WTC11 (cell line): ENCODE measurements at regions not wholly inside any gene's neighbourhood (a gene's known extent, or its start where the extent isn't known, plus 50 kb on each side); places are given as distances from the start of the nearest gene placed in this dataset.

Experiments used
- ATAC-seq: fragments of 200-7000 bp; cut with Tn5 transposase; 2 replicates; pipeline ENCODE4 v1.10.0; 2021; ENCODE audit warnings: mild to moderate bottlenecking, moderate library complexity
- CTCF ChIA-PET: fragments of 300-600 bp; sonication (Branson Sonifier 250); formaldehyde crosslinking; loops from one replicate; lab custom pipeline; 2021; ENCODE audit warnings: antibody characterized with exemption; lab: Charles Lee
- POLR2A ChIA-PET: fragments of 350-600 bp; sonication (Branson Sonifier 250); formaldehyde crosslinking; loops from one replicate; lab custom pipeline; 2021; ENCODE audit warnings: antibody characterized with exemption; lab: Charles Lee
- DNase-seq: peaks from one replicate; pipeline ENCODE4 v3.0.0; 2021; ENCODE audit warnings: low spot score
- H3K27ac Mint-ChIP-seq: 2 replicates; pipeline ENCODE4 v1.8.0; 2021; ENCODE audit warnings: mixed read lengths
- H3K27me3 Mint-ChIP-seq: 2 replicates; pipeline ENCODE4 v1.8.0; 2021; ENCODE audit warnings: low read depth, mild to moderate bottlenecking, moderate library complexity, mixed read lengths
- H3K36me3 Mint-ChIP-seq: 2 replicates; pipeline ENCODE4 v1.8.0; 2021; ENCODE audit warnings: mixed read lengths
- H3K4me1 Mint-ChIP-seq: 2 replicates; pipeline ENCODE4 v1.8.0; 2022; ENCODE audit warnings: mixed read lengths
- H3K4me3 Mint-ChIP-seq: 2 replicates; pipeline ENCODE4 v1.8.0; 2021; ENCODE audit warnings: mild to moderate bottlenecking, moderate library complexity, mixed read lengths
- H3K9me3 Mint-ChIP-seq: 2 replicates; pipeline ENCODE4 v1.8.0; 2021; ENCODE audit warnings: mixed read lengths
- ATF6 ChIP-seq: sonication (generic); formaldehyde crosslinking; IDR thresholded peaks from 2 replicates; pipeline ENCODE4 v1.8.1; 2023; ENCODE audit warnings: mild to moderate bottlenecking, missing genetic modification reagents
- CTCF ChIP-seq: fragments of 200-600 bp; IDR thresholded peaks from 2 replicates; pipeline ENCODE4 v1.8.0; 2022; ENCODE audit warnings: antibody characterized with exemption
- E2F1 ChIP-seq: sonication (generic); formaldehyde crosslinking; IDR thresholded peaks from 2 replicates; pipeline ENCODE4 v1.8.0; 2022; ENCODE audit warnings: mild to moderate bottlenecking, missing genetic modification reagents
- ERG ChIP-seq: fragments of 250-450 bp; sonication (Bioruptor Pico); IDR thresholded peaks from 2 replicates; pipeline ENCODE4 v1.8.0; 2021; ENCODE audit warnings: mild to moderate bottlenecking
- ETV6 ChIP-seq: sonication (generic); formaldehyde crosslinking; IDR thresholded peaks from 2 replicates; pipeline ENCODE4 v1.8.1; 2022; ENCODE audit warnings: mild to moderate bottlenecking, missing genetic modification reagents
- FOXP1 ChIP-seq: sonication (generic); formaldehyde crosslinking; IDR thresholded peaks from 2 replicates; pipeline ENCODE4 v1.8.0; 2022; ENCODE audit warnings: missing genetic modification reagents, mild to moderate bottlenecking, moderate library complexity, borderline replicate concordance
- FOXP4 ChIP-seq: sonication (generic); formaldehyde crosslinking; IDR thresholded peaks from 2 replicates; pipeline ENCODE4 v1.8.0; 2022; ENCODE audit warnings: mild to moderate bottlenecking, missing genetic modification reagents
- GRHL2 ChIP-seq: fragments of 250-450 bp; sonication (Bioruptor Pico); IDR thresholded peaks from 2 replicates; pipeline ENCODE4 v1.8.0; 2022; ENCODE audit warnings: mild to moderate bottlenecking, moderate library complexity; ENCODE audit not compliant: insufficient replicate concordance, severe bottlenecking
- GTF2I ChIP-seq: fragments of 250-450 bp; sonication (Bioruptor Pico); conservative IDR thresholded peaks from 2 replicates; pipeline ENCODE4 v1.4.0; 2021; ENCODE audit warnings: mild to moderate bottlenecking
- JUN ChIP-seq: sonication (generic); formaldehyde crosslinking; IDR thresholded peaks from 2 replicates; pipeline ENCODE4 v1.8.0; 2023; ENCODE audit warnings: mild to moderate bottlenecking, missing genetic modification reagents
- NFATC4 ChIP-seq: fragments of 250-450 bp; sonication (Bioruptor Pico); IDR thresholded peaks from 2 replicates; pipeline ENCODE4 v1.9.0; 2021; ENCODE audit warnings: mild to moderate bottlenecking
- NR2C2 ChIP-seq: sonication (generic); formaldehyde crosslinking; IDR thresholded peaks from 2 replicates; pipeline ENCODE4 v1.8.0; 2022; ENCODE audit warnings: mild to moderate bottlenecking, missing genetic modification reagents
- PRDM15 ChIP-seq: sonication (generic); formaldehyde crosslinking; IDR thresholded peaks from 2 replicates; pipeline ENCODE4 v1.8.0; 2022; ENCODE audit warnings: missing genetic modification reagents
- RELA ChIP-seq: sonication (generic); formaldehyde crosslinking; IDR thresholded peaks from 2 replicates; pipeline ENCODE4 v1.8.1; 2022; ENCODE audit warnings: missing genetic modification reagents, mild to moderate bottlenecking, borderline replicate concordance
- STAT6 ChIP-seq: sonication (generic); formaldehyde crosslinking; conservative IDR thresholded peaks from 2 replicates; pipeline ENCODE4 v1.8.1; 2023; ENCODE audit warnings: mild to moderate bottlenecking, low read depth, missing genetic modification reagents, moderate library complexity
- TCF7 ChIP-seq: sonication (generic); formaldehyde crosslinking; IDR thresholded peaks from 2 replicates; pipeline ENCODE4 v1.8.0; 2022; ENCODE audit warnings: mild to moderate bottlenecking, low read depth, missing genetic modification reagents, moderate library complexity
- TP53 ChIP-seq: sonication (generic); formaldehyde crosslinking; IDR thresholded peaks from 2 replicates; pipeline ENCODE4 v1.8.1; 2023; ENCODE audit warnings: mild to moderate bottlenecking, missing genetic modification reagents
- ZBTB21 ChIP-seq: sonication (generic); formaldehyde crosslinking; IDR thresholded peaks from 2 replicates; pipeline ENCODE4 v1.8.1; 2023; ENCODE audit warnings: mild to moderate bottlenecking, missing genetic modification reagents, borderline replicate concordance
- ZNF219 ChIP-seq: sonication (generic); formaldehyde crosslinking; IDR thresholded peaks from 2 replicates; pipeline ENCODE4 v1.8.0; 2023; ENCODE audit warnings: missing genetic modification reagents, mild to moderate bottlenecking, borderline replicate concordance
- ZNF263 ChIP-seq: sonication (generic); formaldehyde crosslinking; IDR thresholded peaks from 2 replicates; pipeline ENCODE4 v1.8.1; 2022; ENCODE audit warnings: low read depth, mild to moderate bottlenecking, moderate library complexity, missing genetic modification reagents
- ZNF396 ChIP-seq: fragments of 250-450 bp; sonication (Bioruptor Pico); IDR thresholded peaks from 2 replicates; pipeline ENCODE4 v1.8.0; 2021; ENCODE audit warnings: mild to moderate bottlenecking, moderate library complexity, borderline replicate concordance
- ZNF416 ChIP-seq: fragments of 250-450 bp; sonication (Bioruptor Pico); IDR thresholded peaks from 2 replicates; pipeline ENCODE4 v1.9.0; 2021; ENCODE audit warnings: mild to moderate bottlenecking, inconsistent platforms
- ZNF671 ChIP-seq: fragments of 250-450 bp; sonication (Bioruptor Pico); IDR thresholded peaks from 2 replicates; pipeline ENCODE4 v1.8.0; 2021; ENCODE audit warnings: mild to moderate bottlenecking

GRCh38 chr2:4358837-4359236 is 655.5 kb downstream of the DCDC2C start (continued):
- TF ChIP-seq STAT6 (CRISPR knock-in tag) (no peak), E2F1 (CRISPR knock-in tag) (no peak), ATF6 (CRISPR knock-in tag) (no peak), GTF2I (CRISPR knock-in tag) (no peak), TCF7 (CRISPR knock-in tag) (no peak), ZNF219 (CRISPR knock-in tag) (no peak)

GRCh38 chr2:4368907-4369306 is 665.5 kb downstream of the DCDC2C start:
- POLR2A ChIA-PET: no interaction called here
- TF ChIP-seq ZNF263 (CRISPR knock-in tag) (no peak), RELA (no peak), GRHL2 (no peak), FOXP4 (CRISPR knock-in tag) (no peak), ZNF671 (CRISPR knock-in tag) (no peak), ZBTB21 (CRISPR knock-in tag) (no peak), ZNF396 (CRISPR knock-in tag) (no peak), FOXP1 (no peak), NFATC4 (no peak), ERG (no peak), ZNF416 (CRISPR knock-in tag) (no peak), ETV6 (CRISPR knock-in tag) (no peak), CTCF (no peak), NR2C2 (CRISPR knock-in tag) (no peak), TP53 (CRISPR knock-in tag) (no peak), JUN (CRISPR knock-in tag) (no peak), PRDM15 (CRISPR knock-in tag) (no peak)
- TF ChIP-seq, all 79 proteins: peak for 0
- no peak for ATAC-seq
- peaks cover 9% of the 10 kb centered on the region for H3K27me3 Mint-ChIP-seq
- H3K27ac Mint-ChIP-seq: no peak overlapping the region
- peaks cover 65% of the 10 kb centered on the region for H3K36me3 Mint-ChIP-seq
- no peak overlapping the region for H3K4me3 Mint-ChIP-seq
- DNase-seq: no peak
- H3K4me1 Mint-ChIP-seq: no peaks in the 10 kb centered on the region
- CTCF ChIA-PET: no interaction called here
- peaks cover 78% of the 10 kb centered on the region for H3K9me3 Mint-ChIP-seq
